ENCODE measurements at regions not wholly inside any gene's neighbourhood (a gene's known extent, or its start where the extent isn't known, plus 50 kb on each side); places are given as distances from the start of the nearest gene placed in this dataset.
"Not testable (repeated sequence)": the region's sequence is repeated elsewhere in the genome, so short reads cannot be mapped to it uniquely, and the experiment has no call there.

DNA sequence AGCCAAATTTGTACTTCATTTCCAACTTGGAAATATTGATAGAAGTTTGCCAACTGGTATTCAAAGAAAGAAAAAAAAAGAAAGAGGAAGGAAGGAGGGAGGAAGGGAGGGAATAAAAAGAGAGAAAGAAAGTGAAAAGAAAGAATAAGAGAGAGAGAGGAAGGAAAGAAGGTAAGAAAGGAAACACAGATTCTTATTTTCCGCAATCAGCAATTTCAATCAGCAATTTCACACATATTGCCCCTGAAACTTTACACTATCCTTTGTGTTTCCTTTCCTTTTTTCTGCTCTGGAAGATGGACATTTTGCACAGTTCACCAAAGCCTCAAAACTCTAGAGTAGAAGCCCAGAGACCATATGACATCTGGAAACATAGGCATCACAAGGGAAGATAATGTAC lies 888.1 kb downstream of the REEP3 start:
- H3K9me3 ChIP-seq (ENCODE audit: control insufficient read depth, insufficient read depth, low read length), result no peaks in the 10 kb centered on the region
- H3K36me3 ChIP-seq (ENCODE audit: control insufficient read depth, insufficient read depth, low read length), result no peaks in the 10 kb centered on the region
- H3K27ac ChIP-seq (ENCODE audit: low read depth, low read length), result no peak overlapping the region
- no peak overlapping the region for H3K4me3 ChIP-seq (ENCODE audit: low read depth, low read length)
- H3K27me3 ChIP-seq (ENCODE audit: control insufficient read depth, insufficient read depth, low read length), result no peaks in the 10 kb centered on the region
- no peaks in the 10 kb centered on the region for H3K4me1 ChIP-seq (ENCODE audit: control insufficient read depth, insufficient read depth, low read length)
- no peak overlapping the region for H3K9ac ChIP-seq (ENCODE audit: low read depth, low read length)

DNA sequence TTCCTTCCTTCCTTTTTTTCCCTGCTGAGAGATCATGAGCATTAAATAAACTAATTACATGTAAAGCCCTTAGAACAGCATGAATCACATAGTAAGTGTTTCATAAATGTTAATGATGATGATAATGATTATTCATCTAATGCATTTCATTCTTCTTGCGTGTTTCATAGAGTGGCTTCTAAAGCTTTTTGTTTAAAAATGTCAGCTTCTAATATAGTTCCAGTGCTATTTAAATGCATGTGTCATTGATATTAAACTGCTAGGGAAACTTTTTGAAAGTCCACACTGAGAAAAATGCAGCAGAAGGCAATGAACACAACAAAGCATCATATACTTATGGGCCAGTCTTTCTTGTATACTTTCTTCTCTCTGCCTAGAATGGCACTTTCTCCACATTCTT lies 894.8 kb downstream of the REEP3 start:
- Histone ChIP-seq H3K9me3 (ENCODE audit: control insufficient read depth, insufficient read depth, low read length) (no peaks in the 10 kb centered on the region), H3K27me3 (ENCODE audit: control insufficient read depth, insufficient read depth, low read length) (no peaks in the 10 kb centered on the region), H3K9ac (ENCODE audit: low read depth, low read length) (no peak overlapping the region), H3K27ac (ENCODE audit: low read depth, low read length) (no peak overlapping the region), H3K36me3 (ENCODE audit: control insufficient read depth, insufficient read depth, low read length) (no peaks in the 10 kb centered on the region), H3K4me1 (ENCODE audit: control insufficient read depth, insufficient read depth, low read length) (no peaks in the 10 kb centered on the region), H3K4me3 (ENCODE audit: low read depth, low read length) (no peak overlapping the region)

DNA sequence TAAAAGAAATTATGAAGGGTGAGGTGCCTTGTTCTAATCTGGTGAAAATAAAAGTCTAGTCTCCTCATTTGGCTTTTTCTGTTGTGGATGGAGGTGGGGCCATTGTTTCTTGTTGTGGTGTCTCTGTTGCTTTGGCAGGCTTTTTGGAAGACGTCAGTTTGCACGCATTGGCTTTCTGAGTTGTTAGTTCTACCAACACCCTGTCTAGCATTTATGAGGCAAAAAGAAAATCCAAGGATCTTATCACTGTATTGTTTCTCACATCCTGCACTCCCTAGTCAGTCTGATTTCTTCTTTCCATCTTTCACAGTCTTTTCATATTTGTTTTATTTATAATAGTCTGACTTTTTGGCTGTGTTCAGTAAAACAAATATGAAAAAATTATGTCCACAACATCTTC lies 898.3 kb downstream of the REEP3 start:
- Histone ChIP-seq H3K4me3 (ENCODE audit: low read depth, low read length) (no peak overlapping the region), H3K27me3 (ENCODE audit: control insufficient read depth, insufficient read depth, low read length) (no peaks in the 10 kb centered on the region), H3K9ac (ENCODE audit: low read depth, low read length) (no peak overlapping the region), H3K4me1 (ENCODE audit: control insufficient read depth, insufficient read depth, low read length) (no peaks in the 10 kb centered on the region), H3K9me3 (ENCODE audit: control insufficient read depth, insufficient read depth, low read length) (no peaks in the 10 kb centered on the region), H3K36me3 (ENCODE audit: control insufficient read depth, insufficient read depth, low read length) (no peaks in the 10 kb centered on the region), H3K27ac (ENCODE audit: low read depth, low read length) (no peak overlapping the region)

DNA sequence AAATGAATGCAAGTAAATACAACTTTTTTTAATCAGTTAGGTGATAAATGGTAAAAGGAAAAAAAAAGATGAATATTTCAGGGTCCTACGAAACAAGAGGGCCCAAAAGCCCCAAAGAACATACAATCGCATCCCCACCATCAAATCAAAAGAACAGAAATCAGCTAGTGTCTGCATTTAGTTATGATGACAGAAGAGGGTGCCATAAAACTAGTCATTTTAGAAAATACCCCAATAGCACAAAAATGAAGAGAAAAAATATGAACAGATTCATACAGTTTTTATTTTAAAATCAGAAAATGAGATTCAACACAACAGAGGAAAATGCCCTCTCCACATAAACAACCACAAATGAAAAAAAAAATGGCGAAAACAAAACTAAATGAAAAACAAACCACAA lies 905.5 kb downstream of the REEP3 start:
- Histone ChIP-seq H3K9ac (ENCODE audit: low read depth, low read length) (no peak overlapping the region), H3K9me3 (ENCODE audit: control insufficient read depth, insufficient read depth, low read length) (no peaks in the 10 kb centered on the region), H3K4me1 (ENCODE audit: control insufficient read depth, insufficient read depth, low read length) (no peaks in the 10 kb centered on the region), H3K4me3 (ENCODE audit: low read depth, low read length) (no peak overlapping the region), H3K27me3 (ENCODE audit: control insufficient read depth, insufficient read depth, low read length) (no peaks in the 10 kb centered on the region), H3K27ac (ENCODE audit: low read depth, low read length) (no peak overlapping the region), H3K36me3 (ENCODE audit: control insufficient read depth, insufficient read depth, low read length) (no peaks in the 10 kb centered on the region)

DNA sequence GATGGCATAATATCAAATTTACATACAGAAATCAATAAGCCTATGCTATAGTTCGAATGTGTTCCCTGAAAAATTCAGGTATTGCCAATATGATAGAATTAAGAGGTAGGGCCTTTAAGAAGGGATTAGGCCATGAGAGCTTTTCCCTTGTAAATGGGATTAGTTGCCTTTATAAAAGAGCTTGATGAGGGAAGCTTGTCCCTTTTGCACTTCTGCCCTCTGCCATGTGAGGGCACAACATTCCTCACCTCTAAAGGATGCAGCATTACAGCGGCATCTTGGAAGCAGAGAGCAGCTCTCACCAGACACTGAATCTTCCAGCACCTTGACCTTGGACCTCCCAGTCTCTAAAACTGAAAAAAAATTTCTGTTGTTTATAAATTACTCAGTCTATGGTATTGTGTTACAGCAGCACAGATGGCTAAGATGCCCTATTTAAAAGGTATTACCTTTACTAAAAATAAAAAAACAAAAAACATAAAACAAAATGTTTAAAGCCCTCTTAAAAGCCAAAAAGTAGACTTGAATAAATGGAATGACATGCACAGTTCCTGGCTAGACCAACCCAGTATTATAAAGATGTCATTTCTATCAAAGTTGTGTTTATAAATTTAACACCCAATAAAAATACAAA lies 909.6 kb downstream of the REEP3 start:
- no peaks in the 10 kb centered on the region for H3K36me3 ChIP-seq (ENCODE audit: control insufficient read depth, insufficient read depth, low read length)
- H3K4me1 ChIP-seq (ENCODE audit: control insufficient read depth, insufficient read depth, low read length), result no peaks in the 10 kb centered on the region
- H3K4me3 ChIP-seq (ENCODE audit: low read depth, low read length), result no peak overlapping the region
- H3K9me3 ChIP-seq (ENCODE audit: control insufficient read depth, insufficient read depth, low read length), result no peaks in the 10 kb centered on the region
- H3K9ac ChIP-seq (ENCODE audit: low read depth, low read length), result no peak overlapping the region
- H3K27ac ChIP-seq (ENCODE audit: low read depth, low read length), result no peak overlapping the region
- no peaks in the 10 kb centered on the region for H3K27me3 ChIP-seq (ENCODE audit: control insufficient read depth, insufficient read depth, low read length)

DNA sequence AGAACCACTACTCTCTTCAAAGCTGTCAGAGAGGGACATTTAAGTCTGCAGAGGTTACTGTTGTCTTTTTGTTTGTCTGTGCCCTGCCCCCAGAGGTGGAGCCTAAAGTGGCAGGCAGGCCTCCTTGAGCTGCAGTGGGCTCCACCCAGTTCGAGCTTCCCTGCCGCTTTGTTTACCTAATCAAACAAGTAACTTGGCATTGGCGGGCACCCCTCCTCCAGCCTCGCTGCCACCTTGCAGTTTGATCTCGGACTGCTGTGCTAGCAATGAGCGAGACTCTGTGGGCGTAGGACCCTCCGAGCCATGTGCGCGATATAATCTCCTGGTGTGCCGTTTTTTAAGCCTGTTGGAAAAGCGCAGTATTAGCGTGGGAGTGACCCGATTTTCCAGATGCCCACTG lies 920.7 kb downstream of the REEP3 start:
- not testable (repeated sequence) for H3K9ac ChIP-seq (ENCODE audit: low read depth, low read length); H3K4me3 ChIP-seq (ENCODE audit: low read depth, low read length)

DNA sequence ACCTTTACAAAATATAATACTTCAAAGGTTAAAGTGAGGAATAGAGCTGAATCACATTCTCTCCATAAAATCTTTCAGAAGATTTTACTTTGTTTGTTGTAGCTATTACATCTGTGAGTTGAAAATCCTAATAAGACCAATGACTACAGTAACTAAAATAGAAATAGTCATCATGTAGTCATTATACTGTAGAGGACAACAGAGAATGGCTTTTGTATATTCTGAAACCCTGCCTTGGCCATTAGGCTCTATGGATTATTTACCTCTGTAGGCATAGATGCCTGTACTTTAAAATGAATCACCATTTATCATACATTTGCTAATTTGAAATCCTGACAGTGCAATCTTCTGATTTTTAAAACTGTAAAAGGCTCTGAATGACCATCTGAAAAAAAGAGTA lies 923.0 kb downstream of the REEP3 start:
- Histone ChIP-seq H3K9ac (ENCODE audit: low read depth, low read length) (no peak overlapping the region), H3K4me1 (ENCODE audit: control insufficient read depth, insufficient read depth, low read length) (no peaks in the 10 kb centered on the region), H3K36me3 (ENCODE audit: control insufficient read depth, insufficient read depth, low read length) (no peaks in the 10 kb centered on the region), H3K9me3 (ENCODE audit: control insufficient read depth, insufficient read depth, low read length) (peaks cover 9% of the 10 kb centered on the region), H3K27me3 (ENCODE audit: control insufficient read depth, insufficient read depth, low read length) (no peaks in the 10 kb centered on the region), H3K27ac (ENCODE audit: low read depth, low read length) (no peak overlapping the region), H3K4me3 (ENCODE audit: low read depth, low read length) (no peak overlapping the region)

More for the DNA sequence above, 920.7 kb downstream of the REEP3 start:
- not testable (repeated sequence) for H3K36me3 ChIP-seq (ENCODE audit: control insufficient read depth, insufficient read depth, low read length); H3K27ac ChIP-seq (ENCODE audit: low read depth, low read length); H3K9me3 ChIP-seq (ENCODE audit: control insufficient read depth, insufficient read depth, low read length); H3K4me1 ChIP-seq (ENCODE audit: control insufficient read depth, insufficient read depth, low read length); H3K27me3 ChIP-seq (ENCODE audit: control insufficient read depth, insufficient read depth, low read length)

DNA sequence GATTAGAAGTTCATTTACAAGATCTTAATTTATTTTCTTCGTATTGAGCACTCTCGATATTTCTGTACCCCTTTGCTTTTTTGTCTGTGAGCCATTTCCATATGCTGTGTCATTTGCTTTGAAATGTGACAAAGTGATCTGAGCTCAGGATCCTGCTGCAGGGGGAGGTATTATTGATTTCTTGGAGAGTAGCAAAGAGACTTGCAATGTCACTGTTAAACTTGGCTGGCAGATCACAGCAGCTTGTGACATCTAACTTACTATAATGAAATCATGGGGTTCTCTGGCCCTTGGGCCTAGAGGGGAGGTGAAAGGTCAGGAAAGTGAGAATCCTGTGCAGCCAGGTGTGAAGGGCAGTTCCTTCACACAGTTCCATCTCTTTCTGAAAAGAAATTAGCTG lies 923.4 kb downstream of the REEP3 start:
- H3K27me3 ChIP-seq (ENCODE audit: control insufficient read depth, insufficient read depth, low read length), result no peaks in the 10 kb centered on the region
- peaks cover 9% of the 10 kb centered on the region for H3K9me3 ChIP-seq (ENCODE audit: control insufficient read depth, insufficient read depth, low read length)
- H3K4me3 ChIP-seq (ENCODE audit: low read depth, low read length), result no peak overlapping the region
- H3K36me3 ChIP-seq (ENCODE audit: control insufficient read depth, insufficient read depth, low read length), result no peaks in the 10 kb centered on the region
- H3K4me1 ChIP-seq (ENCODE audit: control insufficient read depth, insufficient read depth, low read length), result no peaks in the 10 kb centered on the region
- H3K27ac ChIP-seq (ENCODE audit: low read depth, low read length), result no peak overlapping the region
- no peak overlapping the region for H3K9ac ChIP-seq (ENCODE audit: low read depth, low read length)

DNA sequence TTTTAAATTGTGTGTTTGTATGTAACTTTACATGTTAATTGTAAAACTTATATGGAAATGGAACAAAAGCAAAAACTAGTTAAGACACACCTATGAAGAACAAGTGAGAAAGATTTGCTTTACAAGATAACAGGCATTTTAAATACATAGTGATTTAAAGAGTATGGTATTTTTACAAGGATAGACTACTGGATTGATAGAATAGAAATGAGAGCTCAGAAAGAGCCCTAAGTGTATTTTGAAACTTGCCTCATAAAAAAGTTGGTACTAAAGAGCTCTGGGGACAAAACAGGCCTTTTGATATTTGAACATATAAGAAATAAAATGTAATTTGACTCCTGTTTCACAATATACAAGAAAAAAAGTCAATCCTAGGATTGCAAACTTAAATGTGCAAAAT lies 928.4 kb downstream of the REEP3 start:
- H3K36me3 ChIP-seq (ENCODE audit: control insufficient read depth, insufficient read depth, low read length), result no peaks in the 10 kb centered on the region
- H3K4me3 ChIP-seq (ENCODE audit: low read depth, low read length), result no peak overlapping the region
- H3K9me3 ChIP-seq (ENCODE audit: control insufficient read depth, insufficient read depth, low read length), result peaks cover 13% of the 10 kb centered on the region
- H3K27ac ChIP-seq (ENCODE audit: low read depth, low read length), result no peak overlapping the region
- H3K4me1 ChIP-seq (ENCODE audit: control insufficient read depth, insufficient read depth, low read length), result no peaks in the 10 kb centered on the region
- H3K27me3 ChIP-seq (ENCODE audit: control insufficient read depth, insufficient read depth, low read length), result no peaks in the 10 kb centered on the region
- no peak overlapping the region for H3K9ac ChIP-seq (ENCODE audit: low read depth, low read length)

DNA sequence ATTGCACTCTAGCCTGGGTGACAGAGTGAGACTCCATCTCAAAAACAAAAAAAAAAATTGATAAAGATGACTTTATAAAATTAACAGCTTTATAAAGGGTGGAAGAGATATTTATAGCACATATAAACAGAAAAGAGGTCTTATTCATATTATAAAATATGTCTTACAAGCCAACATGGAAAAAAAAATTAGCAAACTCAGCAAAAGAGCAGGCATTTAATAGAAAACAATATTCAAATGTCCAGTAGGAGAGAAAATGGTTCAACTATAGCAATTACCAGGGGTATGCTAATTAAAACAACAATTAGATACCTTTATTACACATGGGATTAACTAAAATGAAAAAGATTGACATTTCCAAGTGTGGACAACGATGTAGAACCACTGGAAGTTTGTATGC lies 929.1 kb downstream of the REEP3 start:
- H3K4me1 ChIP-seq (ENCODE audit: control insufficient read depth, insufficient read depth, low read length), result no peaks in the 10 kb centered on the region
- no peak overlapping the region for H3K27ac ChIP-seq (ENCODE audit: low read depth, low read length)
- H3K4me3 ChIP-seq (ENCODE audit: low read depth, low read length), result no peak overlapping the region
- no peak overlapping the region for H3K9ac ChIP-seq (ENCODE audit: low read depth, low read length)
- peaks cover 13% of the 10 kb centered on the region for H3K9me3 ChIP-seq (ENCODE audit: control insufficient read depth, insufficient read depth, low read length)
- H3K27me3 ChIP-seq (ENCODE audit: control insufficient read depth, insufficient read depth, low read length), result no peaks in the 10 kb centered on the region
- no peaks in the 10 kb centered on the region for H3K36me3 ChIP-seq (ENCODE audit: control insufficient read depth, insufficient read depth, low read length)

DNA sequence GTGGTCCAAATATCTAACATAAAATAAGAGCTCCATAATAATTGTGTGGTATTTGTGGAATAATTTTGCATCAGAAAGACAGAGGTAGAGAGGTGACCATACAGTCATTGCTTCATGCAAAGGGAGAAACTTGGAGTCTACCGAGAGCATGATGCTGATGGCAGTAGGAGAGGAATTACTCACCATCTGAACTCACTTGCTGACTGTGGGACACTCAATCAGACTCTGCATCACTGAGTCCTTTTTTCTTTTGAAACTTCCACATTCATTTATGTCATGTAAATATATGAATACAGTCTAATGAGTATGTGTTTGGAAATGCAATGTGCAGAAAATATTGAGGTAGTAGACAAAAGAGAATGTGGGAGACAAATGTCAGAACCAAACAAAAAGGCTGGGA lies 933.8 kb downstream of the REEP3 start:
- H3K9ac ChIP-seq (ENCODE audit: low read depth, low read length), result no peak overlapping the region
- no peaks in the 10 kb centered on the region for H3K27me3 ChIP-seq (ENCODE audit: control insufficient read depth, insufficient read depth, low read length)
- no peak overlapping the region for H3K4me3 ChIP-seq (ENCODE audit: low read depth, low read length)
- H3K27ac ChIP-seq (ENCODE audit: low read depth, low read length), result no peak overlapping the region
- H3K9me3 ChIP-seq (ENCODE audit: control insufficient read depth, insufficient read depth, low read length), result peaks cover 11% of the 10 kb centered on the region; the same call in 1 of the 2 replicates
- no peaks in the 10 kb centered on the region for H3K4me1 ChIP-seq (ENCODE audit: control insufficient read depth, insufficient read depth, low read length)
- H3K36me3 ChIP-seq (ENCODE audit: control insufficient read depth, insufficient read depth, low read length), result no peaks in the 10 kb centered on the region

DNA sequence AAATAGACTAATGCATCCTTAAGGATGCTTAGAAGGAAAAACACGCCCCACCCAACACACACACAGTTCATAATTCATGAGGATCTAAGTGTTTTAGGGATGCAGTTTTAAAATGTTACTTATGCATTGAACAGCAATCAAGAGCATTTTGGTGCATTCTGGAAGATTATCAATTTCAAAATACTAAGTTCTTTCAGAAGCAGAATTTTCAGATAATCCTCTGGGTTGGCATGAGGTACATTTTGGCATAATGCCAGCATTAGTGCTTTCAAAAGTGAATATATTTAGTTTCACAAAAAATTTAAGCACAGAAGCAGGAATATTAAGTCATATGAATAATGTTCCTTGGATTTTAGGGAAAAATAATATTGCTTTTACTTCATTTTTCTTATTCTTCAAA lies 937.1 kb downstream of the REEP3 start:
- Histone ChIP-seq H3K4me3 (ENCODE audit: low read depth, low read length) (no peak overlapping the region), H3K36me3 (ENCODE audit: control insufficient read depth, insufficient read depth, low read length) (no peaks in the 10 kb centered on the region), H3K27me3 (ENCODE audit: control insufficient read depth, insufficient read depth, low read length) (no peaks in the 10 kb centered on the region), H3K4me1 (ENCODE audit: control insufficient read depth, insufficient read depth, low read length) (no peaks in the 10 kb centered on the region), H3K9me3 (ENCODE audit: control insufficient read depth, insufficient read depth, low read length) (peaks cover 17% of the 10 kb centered on the region), H3K27ac (ENCODE audit: low read depth, low read length) (no peak overlapping the region), H3K9ac (ENCODE audit: low read depth, low read length) (no peak overlapping the region)
